A549 (cell line): ENCODE measurements at regions not wholly inside any gene's neighbourhood (a gene's known extent, or its start where the extent isn't known, plus 50 kb on each side); places are given as distances from the start of the nearest gene placed in this dataset.

ENCODE experiments used
- ATAC-seq, 2 experiments: fragments of 200-7000 bp in 1 of 2; fragments of >200 bp in 1 of 2; cut with Nextera tagmentation in 1 of 2; cut with Tn5 transposase in 1 of 2; 3 replicates each; pipeline versions ENCODE4 v1.8.0 to v1.9.1; 2018 to 2020; ENCODE audit warnings: mild to moderate bottlenecking in 1 of 2, moderate library complexity in 1 of 2
- CTCF ChIA-PET: fragments of 300-600 bp; sonication (Branson Sonifier 250); formaldehyde crosslinking; extraction: SDS; loops from one replicate; lab custom pipeline; 2021; ENCODE audit warnings: antibody characterized with exemption, inconsistent platforms; lab: Yijun Ruan, JAX
- POLR2A ChIA-PET: fragments of 350-600 bp; formaldehyde crosslinking; extraction: SDS; loops from one replicate; lab custom pipeline; 2021; ENCODE audit warnings: antibody characterized with exemption, inconsistent platforms; lab: Yijun Ruan, JAX
- DNase-seq, 2 experiments: peaks; one replicate each; pipeline versions ENCODE4 v3.0.0 to v3.0.0-alpha.2; 2011 to 2016; ENCODE audit warnings: low read depth in 1 of 2, low spot score in 1 of 2
- FAIRE-seq: peaks from 2 replicates; lab custom pipeline; 2011; peaks lifted over from hg19 to GRCh38; lab: Jason Lieb, UNC
- H3K27ac ChIP-seq, 2 experiments: fragments of >200 bp; sonication (Bioruptor Twin); formaldehyde crosslinking; 3 replicates each; pipeline ENCODE4 v1.5.1; 2016 to 2017
- H3K4me1 ChIP-seq: fragments of >200 bp; sonication (Bioruptor Twin); formaldehyde crosslinking; 3 replicates; pipeline ENCODE4 v1.6.1; 2016
- H3K4me2 ChIP-seq: fragments of >200 bp; sonication (Bioruptor Twin); formaldehyde crosslinking; 3 replicates; pipeline ENCODE4 v1.6.1; 2016
- H3K4me3 ChIP-seq: fragments of >200 bp; sonication (Bioruptor Twin); formaldehyde crosslinking; 3 replicates; pipeline ENCODE4 v1.5.1; 2016
- H3K9me3 ChIP-seq: fragments of >200 bp; sonication (Bioruptor Twin); formaldehyde crosslinking; 3 replicates; pipeline ENCODE4 v1.6.1; 2016
- BHLHE40 ChIP-seq: IDR thresholded peaks from 2 replicates; pipeline ENCODE4 v1.6.1; 2012; ENCODE audit warnings: low read depth, low read length, inconsistent platforms
- CBX2 ChIP-seq: fragments of 200-600 bp; sonication (generic); IDR thresholded peaks from 2 replicates; pipeline ENCODE4 v1.6.1; 2016; ENCODE audit warnings: low read depth, mild to moderate bottlenecking, borderline replicate concordance
- CEBPB ChIP-seq, 2 experiments: fragments of >200 bp in 1 of 2; sonication (Bioruptor Twin) in 1 of 2; formaldehyde crosslinking in 1 of 2; IDR thresholded peaks; 2 replicates each; pipeline ENCODE4 v1.6.1; 2012 to 2016
- CHD2 ChIP-seq: fragments of 150-350 bp; IDR thresholded peaks from 2 replicates; pipeline ENCODE4 v1.6.1; 2014; ENCODE audit warnings: low read length; ENCODE audit not compliant: partially characterized antibody
- EHF ChIP-seq: fragments of 250-450 bp; sonication (Bioruptor Pico); IDR thresholded peaks from 2 replicates; pipeline ENCODE4 v1.5.0; 2020; ENCODE audit warnings: mild to moderate bottlenecking
- EHMT2 ChIP-seq: fragments of 200-600 bp; sonication (generic); IDR thresholded peaks from 2 replicates; pipeline ENCODE4 v1.6.1; 2016; ENCODE audit warnings: antibody characterized with exemption, low read depth, mild to moderate bottlenecking, moderate library complexity
- EP300 ChIP-seq, 2 experiments: fragments of >200 bp; sonication (Bioruptor Twin); formaldehyde crosslinking; IDR thresholded peaks; 2 replicates in 1 of 2; 3 replicates in 1 of 2; pipeline ENCODE4 v1.6.1; 2016 to 2017
- FOSB ChIP-seq: fragments of 250-450 bp; sonication (Bioruptor Pico); IDR thresholded peaks from 2 replicates; pipeline ENCODE4 v1.5.0; 2020; ENCODE audit warnings: mild to moderate bottlenecking, moderate library complexity
- FOSL2 ChIP-seq, 2 experiments: fragments of 450-650 bp in 1 of 2; fragments of >200 bp in 1 of 2; sonication (Bioruptor Twin) in 1 of 2; formaldehyde crosslinking; IDR thresholded peaks; 2 replicates each; pipeline versions ENCODE4 v1.5.0 to v1.6.1; 2016 to 2020; ENCODE audit warnings: mild to moderate bottlenecking in 1 of 2, moderate library complexity in 1 of 2
- FOXS1 ChIP-seq: fragments of 250-450 bp; sonication (Bioruptor Pico); IDR thresholded peaks from 2 replicates; pipeline ENCODE4 v1.5.0; 2020; ENCODE audit warnings: mild to moderate bottlenecking, moderate library complexity
- HEYL ChIP-seq: fragments of 250-450 bp; sonication (Bioruptor Pico); IDR thresholded peaks from 2 replicates; pipeline ENCODE4 v1.8.0; 2021; ENCODE audit warnings: mild to moderate bottlenecking, moderate library complexity
- HOXA7 ChIP-seq: fragments of 250-450 bp; sonication (Bioruptor Pico); IDR thresholded peaks from 2 replicates; pipeline ENCODE4 v1.5.0; 2020; ENCODE audit warnings: mild to moderate bottlenecking, moderate library complexity
- HOXB5 ChIP-seq: fragments of 250-450 bp; sonication (Bioruptor Pico); IDR thresholded peaks from 2 replicates; pipeline ENCODE4 v1.5.0; 2020; ENCODE audit warnings: mild to moderate bottlenecking, moderate library complexity
- JUNB ChIP-seq: fragments of >200 bp; sonication (Bioruptor Twin); formaldehyde crosslinking; IDR thresholded peaks from 2 replicates; pipeline ENCODE4 v1.6.1; 2016
- KDM1A ChIP-seq: fragments of 200-600 bp; sonication (generic); IDR thresholded peaks from 2 replicates; pipeline ENCODE4 v1.6.1; 2016; ENCODE audit warnings: low read depth, mild to moderate bottlenecking
- MAFK ChIP-seq: fragments of 450-650 bp; IDR thresholded peaks from 2 replicates; pipeline ENCODE4 v1.6.1; 2014; ENCODE audit not compliant: partially characterized antibody
- MAZ ChIP-seq: fragments of 150-350 bp; IDR thresholded peaks from 2 replicates; pipeline ENCODE4 v1.6.1; 2014; ENCODE audit warnings: antibody characterized with exemption, low read depth, low read length, borderline replicate concordance
- NFE2L2 ChIP-seq: fragments of 150-350 bp; conservative IDR thresholded peaks from 2 replicates; pipeline ENCODE4 v1.6.1; 2014; ENCODE audit warnings: low read length
- NPAS2 ChIP-seq: fragments of 250-450 bp; sonication (Bioruptor Pico); IDR thresholded peaks from 2 replicates; pipeline ENCODE4 v1.8.0; 2022; ENCODE audit warnings: mild to moderate bottlenecking, moderate library complexity, borderline replicate concordance
- NR3C1 ChIP-seq: fragments of >200 bp; sonication (Bioruptor Twin); formaldehyde crosslinking; IDR thresholded peaks from 3 replicates; pipeline ENCODE4 v1.6.1; 2017
- POLR2AphosphoS2 ChIP-seq: conservative IDR thresholded peaks from 2 replicates; pipeline ENCODE4 v1.6.1; 2012; ENCODE audit warnings: low read length, improper control_type of control experiment, inconsistent platforms
- RAD21 ChIP-seq, 2 experiments: fragments of >200 bp in 1 of 2; sonication (Bioruptor Twin) in 1 of 2; formaldehyde crosslinking in 1 of 2; IDR thresholded peaks in 1 of 2; conservative IDR thresholded peaks in 1 of 2; 2 replicates in 1 of 2; 3 replicates in 1 of 2; pipeline ENCODE4 v1.6.1; 2012 to 2018; ENCODE audit warnings: inconsistent platforms in 1 of 2
- RCOR1 ChIP-seq: fragments of 150-350 bp; IDR thresholded peaks from 2 replicates; pipeline ENCODE4 v1.6.1; 2014; ENCODE audit warnings: antibody characterized with exemption, low read length, low read depth
- RFX5 ChIP-seq: fragments of 450-650 bp; IDR thresholded peaks from 2 replicates; pipeline ENCODE4 v1.7.1; 2014; ENCODE audit warnings: antibody characterized with exemption, mild to moderate bottlenecking, moderate library complexity
- TP53 ChIP-seq: fragments of 250-450 bp; sonication (Bioruptor Pico); IDR thresholded peaks from 2 replicates; pipeline ENCODE4 v1.5.0; 2021; ENCODE audit warnings: mild to moderate bottlenecking, moderate library complexity
- ZC3H11A ChIP-seq: fragments of 450-650 bp; IDR thresholded peaks from 2 replicates; pipeline ENCODE4 v1.6.1; 2014; ENCODE audit warnings: antibody characterized with exemption, mild to moderate bottlenecking
- ZFP36 ChIP-seq: fragments of 450-650 bp; IDR thresholded peaks from 2 replicates; pipeline ENCODE4 v1.6.1; 2014; ENCODE audit warnings: borderline replicate concordance; ENCODE audit not compliant: partially characterized antibody
- ZNF302 ChIP-seq: fragments of 250-450 bp; sonication (Bioruptor Pico); IDR thresholded peaks from 2 replicates; pipeline ENCODE4 v1.9.0; 2021; ENCODE audit warnings: inconsistent platforms, mild to moderate bottlenecking, moderate library complexity
- WGBS: methylation state at CpG from one replicate; pipeline ENCODE4 v1.1.6; 2017; ENCODE audit errors: missing lambda C conversion rate; 5-methylcytosine and 5-hydroxymethylcytosine counted together
- TF ChIP-seq, protein P1 (sequence below): fragments of 150-350 bp; IDR thresholded peaks from 2 replicates; pipeline ENCODE4 v1.6.1; 2014; ENCODE audit warnings: low read depth, mild to moderate bottlenecking, low read length
- TF ChIP-seq, protein P2 (sequence below): IDR thresholded peaks from 2 replicates; pipeline ENCODE4 v1.6.1; 2012
- TF ChIP-seq, protein P3 (sequence below): IDR thresholded peaks from 2 replicates; pipeline ENCODE4 v1.6.1; 2012; ENCODE audit warnings: low read depth, borderline replicate concordance
- TF ChIP-seq, protein P4 (sequence below): fragments of 250-450 bp; sonication (Bioruptor Pico); IDR thresholded peaks from 2 replicates; pipeline ENCODE4 v1.5.0; 2021; ENCODE audit warnings: mild to moderate bottlenecking, moderate library complexity, borderline replicate concordance
- TF ChIP-seq, protein P5 (sequence below): fragments of >200 bp; sonication (Bioruptor Twin); formaldehyde crosslinking; IDR thresholded peaks from 3 replicates; pipeline ENCODE4 v1.5.1; 2016

DNA sequence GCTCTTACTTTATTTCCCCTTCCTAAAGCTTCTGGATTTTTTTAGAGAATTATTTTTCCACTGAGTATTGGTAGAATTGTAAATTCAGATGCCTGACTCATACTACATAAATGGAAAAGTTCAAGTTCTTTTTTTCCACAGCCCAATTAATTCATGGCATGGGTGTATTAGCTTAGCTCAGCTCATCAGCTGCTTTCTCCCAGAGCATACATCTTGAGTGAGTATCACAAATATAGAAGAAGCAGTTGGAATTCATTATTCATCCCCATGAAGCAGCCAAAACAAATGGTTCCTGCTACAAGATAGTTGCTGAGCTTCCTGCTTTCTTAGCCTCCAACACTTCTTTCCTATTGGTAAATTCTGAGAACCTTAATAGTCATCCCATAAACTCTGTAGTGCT is 105.1 kb downstream of the C12orf50 start:
- no peaks in the 10 kb centered on the region for H3K9me3 ChIP-seq
- H3K4me3 ChIP-seq, result no peak overlapping the region
- ChIA-PET CTCF (no interaction called here), POLR2A (no interaction called here)
- no peak overlapping the region for H3K4me2 ChIP-seq
- ATAC-seq (no peak), FAIRE-seq (peak; percentile 13), DNase-seq (no peak)
- TF ChIP-seq EP300 (IDR thresholded peaks at IDR 0.05) (no peak), HEYL (no peak), FOSB (no peak), NPAS2 (CRISPR knock-in tag) (no peak), MAZ (no peak), RFX5 (no peak), CEBPB (IDR thresholded peaks at IDR 0.05) (no peak), FOXS1 (no peak), BHLHE40 (no peak), CHD2 (no peak), TP53 (CRISPR knock-in tag) (no peak), FOSL2 (IDR thresholded peaks at IDR 0.05) (no peak), FOSL2 (CRISPR knock-in tag; IDR thresholded peaks at IDR 0.05) (no peak), ZNF302 (no peak), HOXA7 (CRISPR knock-in tag) (no peak), ZFP36 (no peak), POLR2AphosphoS2 (no peak)
- TF ChIP-seq, protein P1, sequence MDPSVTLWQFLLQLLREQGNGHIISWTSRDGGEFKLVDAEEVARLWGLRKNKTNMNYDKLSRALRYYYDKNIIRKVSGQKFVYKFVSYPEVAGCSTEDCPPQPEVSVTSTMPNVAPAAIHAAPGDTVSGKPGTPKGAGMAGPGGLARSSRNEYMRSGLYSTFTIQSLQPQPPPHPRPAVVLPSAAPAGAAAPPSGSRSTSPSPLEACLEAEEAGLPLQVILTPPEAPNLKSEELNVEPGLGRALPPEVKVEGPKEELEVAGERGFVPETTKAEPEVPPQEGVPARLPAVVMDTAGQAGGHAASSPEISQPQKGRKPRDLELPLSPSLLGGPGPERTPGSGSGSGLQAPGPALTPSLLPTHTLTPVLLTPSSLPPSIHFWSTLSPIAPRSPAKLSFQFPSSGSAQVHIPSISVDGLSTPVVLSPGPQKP, result no peak
- TF ChIP-seq, protein P2, sequence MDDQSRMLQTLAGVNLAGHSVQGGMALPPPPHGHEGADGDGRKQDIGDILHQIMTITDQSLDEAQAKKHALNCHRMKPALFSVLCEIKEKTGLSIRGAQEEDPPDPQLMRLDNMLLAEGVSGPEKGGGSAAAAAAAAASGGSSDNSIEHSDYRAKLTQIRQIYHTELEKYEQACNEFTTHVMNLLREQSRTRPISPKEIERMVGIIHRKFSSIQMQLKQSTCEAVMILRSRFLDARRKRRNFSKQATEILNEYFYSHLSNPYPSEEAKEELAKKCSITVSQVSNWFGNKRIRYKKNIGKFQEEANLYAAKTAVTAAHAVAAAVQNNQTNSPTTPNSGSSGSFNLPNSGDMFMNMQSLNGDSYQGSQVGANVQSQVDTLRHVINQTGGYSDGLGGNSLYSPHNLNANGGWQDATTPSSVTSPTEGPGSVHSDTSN, result no peak
- TF ChIP-seq, protein P3, sequence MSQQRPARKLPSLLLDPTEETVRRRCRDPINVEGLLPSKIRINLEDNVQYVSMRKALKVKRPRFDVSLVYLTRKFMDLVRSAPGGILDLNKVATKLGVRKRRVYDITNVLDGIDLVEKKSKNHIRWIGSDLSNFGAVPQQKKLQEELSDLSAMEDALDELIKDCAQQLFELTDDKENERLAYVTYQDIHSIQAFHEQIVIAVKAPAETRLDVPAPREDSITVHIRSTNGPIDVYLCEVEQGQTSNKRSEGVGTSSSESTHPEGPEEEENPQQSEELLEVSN, result no peak
- TF ChIP-seq, protein P4, sequence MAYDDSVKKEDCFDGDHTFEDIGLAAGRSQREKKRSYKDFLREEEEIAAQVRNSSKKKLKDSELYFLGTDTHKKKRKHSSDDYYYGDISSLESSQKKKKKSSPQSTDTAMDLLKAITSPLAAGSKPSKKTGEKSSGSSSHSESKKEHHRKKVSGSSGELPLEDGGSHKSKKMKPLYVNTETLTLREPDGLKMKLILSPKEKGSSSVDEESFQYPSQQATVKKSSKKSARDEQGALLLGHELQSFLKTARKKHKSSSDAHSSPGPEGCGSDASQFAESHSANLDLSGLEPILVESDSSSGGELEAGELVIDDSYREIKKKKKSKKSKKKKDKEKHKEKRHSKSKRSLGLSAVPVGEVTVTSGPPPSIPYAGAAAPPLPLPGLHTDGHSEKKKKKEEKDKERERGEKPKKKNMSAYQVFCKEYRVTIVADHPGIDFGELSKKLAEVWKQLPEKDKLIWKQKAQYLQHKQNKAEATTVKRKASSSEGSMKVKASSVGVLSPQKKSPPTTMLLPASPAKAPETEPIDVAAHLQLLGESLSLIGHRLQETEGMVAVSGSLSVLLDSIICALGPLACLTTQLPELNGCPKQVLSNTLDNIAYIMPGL (CRISPR knock-in tag), result no peak
- no peaks in the 10 kb centered on the region for H3K4me1 ChIP-seq
- H3K27ac ChIP-seq, result no peak overlapping the region

DNA sequence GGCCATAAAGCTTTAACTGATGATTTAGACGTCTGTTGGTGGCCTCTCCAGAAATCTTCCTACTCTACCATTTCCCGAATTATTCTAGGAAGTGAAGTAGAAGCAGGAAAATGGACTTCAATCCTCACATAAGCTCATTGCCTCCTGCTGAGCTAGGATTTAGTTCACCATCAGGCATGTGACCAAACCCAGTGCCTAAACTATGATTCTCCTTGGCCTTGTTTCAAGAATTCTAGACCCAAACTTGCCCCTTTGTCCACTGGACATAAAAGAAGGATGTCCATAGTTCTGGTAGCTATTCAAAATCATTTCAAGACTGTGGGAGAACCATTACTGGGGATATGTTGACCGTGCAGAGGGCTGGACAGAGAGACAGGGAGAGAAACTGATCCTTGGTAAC is 105.8 kb downstream of the C12orf50 start:
- ChIA-PET POLR2A (no interaction called here), CTCF (no interaction called here)
- no peak overlapping the region for H3K4me2 ChIP-seq
- WGBS, result 39% methylated on average over 3 of the region's 3 CpGs
- H3K9me3 ChIP-seq, result no peaks in the 10 kb centered on the region
- FAIRE-seq (no peak), ATAC-seq (no peak), DNase-seq (no peak)
- no peak overlapping the region for H3K27ac ChIP-seq
- H3K4me1 ChIP-seq, result no peaks in the 10 kb centered on the region
- H3K4me3 ChIP-seq, result no peak overlapping the region
- TF ChIP-seq NR3C1, result no peak
- no peak for TF ChIP-seq HOXB5 (CRISPR knock-in tag)
- no peak for TF ChIP-seq MAFK
- no peak for TF ChIP-seq EHF (CRISPR knock-in tag)
- TF ChIP-seq CBX2, result no peak
- TF ChIP-seq, protein P5, sequence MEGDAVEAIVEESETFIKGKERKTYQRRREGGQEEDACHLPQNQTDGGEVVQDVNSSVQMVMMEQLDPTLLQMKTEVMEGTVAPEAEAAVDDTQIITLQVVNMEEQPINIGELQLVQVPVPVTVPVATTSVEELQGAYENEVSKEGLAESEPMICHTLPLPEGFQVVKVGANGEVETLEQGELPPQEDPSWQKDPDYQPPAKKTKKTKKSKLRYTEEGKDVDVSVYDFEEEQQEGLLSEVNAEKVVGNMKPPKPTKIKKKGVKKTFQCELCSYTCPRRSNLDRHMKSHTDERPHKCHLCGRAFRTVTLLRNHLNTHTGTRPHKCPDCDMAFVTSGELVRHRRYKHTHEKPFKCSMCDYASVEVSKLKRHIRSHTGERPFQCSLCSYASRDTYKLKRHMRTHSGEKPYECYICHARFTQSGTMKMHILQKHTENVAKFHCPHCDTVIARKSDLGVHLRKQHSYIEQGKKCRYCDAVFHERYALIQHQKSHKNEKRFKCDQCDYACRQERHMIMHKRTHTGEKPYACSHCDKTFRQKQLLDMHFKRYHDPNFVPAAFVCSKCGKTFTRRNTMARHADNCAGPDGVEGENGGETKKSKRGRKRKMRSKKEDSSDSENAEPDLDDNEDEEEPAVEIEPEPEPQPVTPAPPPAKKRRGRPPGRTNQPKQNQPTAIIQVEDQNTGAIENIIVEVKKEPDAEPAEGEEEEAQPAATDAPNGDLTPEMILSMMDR, result no peak
- TF ChIP-seq TP53 (CRISPR knock-in tag), result no peak
- TF ChIP-seq CHD2, result no peak
- TF ChIP-seq EHMT2, result no peak
- TF ChIP-seq, protein P4 (CRISPR knock-in tag), result no peak
- no peak for TF ChIP-seq ZC3H11A
- no peak for TF ChIP-seq RAD21 (conservative IDR thresholded peaks at IDR 0.05 in 1 of 2, IDR thresholded peaks at IDR 0.05 in 1 of 2)
- TF ChIP-seq NFE2L2, result no peak
- no peak for TF ChIP-seq JUNB
- no peak for TF ChIP-seq KDM1A
- no peak for TF ChIP-seq RCOR1
